A549 (cell line): ENCODE measurements at regions not wholly inside any gene's neighbourhood (a gene's known extent, or its start where the extent isn't known, plus 50 kb on each side); places are given as distances from the start of the nearest gene placed in this dataset.

Experiments
- ATAC-seq, 2 experiments: fragments of 200-7000 bp in 1 of 2; fragments of >200 bp in 1 of 2; cut with Nextera tagmentation in 1 of 2; cut with Tn5 transposase in 1 of 2; 3 replicates each; pipeline versions ENCODE4 v1.8.0 to v1.9.1; 2018 to 2020; ENCODE audit warnings: mild to moderate bottlenecking in 1 of 2, moderate library complexity in 1 of 2
- CTCF ChIA-PET: fragments of 300-600 bp; sonication (Branson Sonifier 250); formaldehyde crosslinking; extraction: SDS; loops from one replicate; lab custom pipeline; 2021; ENCODE audit warnings: antibody characterized with exemption, inconsistent platforms; lab: Yijun Ruan, JAX
- POLR2A ChIA-PET: fragments of 350-600 bp; formaldehyde crosslinking; extraction: SDS; loops from one replicate; lab custom pipeline; 2021; ENCODE audit warnings: antibody characterized with exemption, inconsistent platforms; lab: Yijun Ruan, JAX
- DNase-seq, 2 experiments: peaks; one replicate each; pipeline versions ENCODE4 v3.0.0 to v3.0.0-alpha.2; 2011 to 2016; ENCODE audit warnings: low read depth in 1 of 2, low spot score in 1 of 2
- FAIRE-seq: peaks from 2 replicates; lab custom pipeline; 2011; peaks lifted over from hg19 to GRCh38; lab: Jason Lieb, UNC
- H3K27ac ChIP-seq, 2 experiments: fragments of >200 bp; sonication (Bioruptor Twin); formaldehyde crosslinking; 3 replicates each; pipeline ENCODE4 v1.5.1; 2016 to 2017
- H3K4me1 ChIP-seq: fragments of >200 bp; sonication (Bioruptor Twin); formaldehyde crosslinking; 3 replicates; pipeline ENCODE4 v1.6.1; 2016
- H3K4me2 ChIP-seq: fragments of >200 bp; sonication (Bioruptor Twin); formaldehyde crosslinking; 3 replicates; pipeline ENCODE4 v1.6.1; 2016
- H3K4me3 ChIP-seq: fragments of >200 bp; sonication (Bioruptor Twin); formaldehyde crosslinking; 3 replicates; pipeline ENCODE4 v1.5.1; 2016
- H3K9me3 ChIP-seq: fragments of >200 bp; sonication (Bioruptor Twin); formaldehyde crosslinking; 3 replicates; pipeline ENCODE4 v1.6.1; 2016
- CBX8 ChIP-seq: fragments of 200-600 bp; sonication (generic); IDR thresholded peaks from 2 replicates; pipeline ENCODE4 v1.6.1; 2016
- CHD4 ChIP-seq: fragments of 200-600 bp; sonication (generic); IDR thresholded peaks from 2 replicates; pipeline ENCODE4 v1.6.1; 2016; ENCODE audit warnings: antibody characterized with exemption, mild to moderate bottlenecking, borderline replicate concordance
- EP300 ChIP-seq, 2 experiments: fragments of >200 bp; sonication (Bioruptor Twin); formaldehyde crosslinking; IDR thresholded peaks; 2 replicates in 1 of 2; 3 replicates in 1 of 2; pipeline ENCODE4 v1.6.1; 2016 to 2017
- FOSL2 ChIP-seq, 2 experiments: fragments of 450-650 bp in 1 of 2; fragments of >200 bp in 1 of 2; sonication (Bioruptor Twin) in 1 of 2; formaldehyde crosslinking; IDR thresholded peaks; 2 replicates each; pipeline versions ENCODE4 v1.5.0 to v1.6.1; 2016 to 2020; ENCODE audit warnings: mild to moderate bottlenecking in 1 of 2, moderate library complexity in 1 of 2
- FOXS1 ChIP-seq: fragments of 250-450 bp; sonication (Bioruptor Pico); IDR thresholded peaks from 2 replicates; pipeline ENCODE4 v1.5.0; 2020; ENCODE audit warnings: mild to moderate bottlenecking, moderate library complexity
- GATA3 ChIP-seq: IDR thresholded peaks from 2 replicates; pipeline ENCODE4 v1.6.1; 2012; ENCODE audit warnings: borderline replicate concordance
- JUNB ChIP-seq: fragments of >200 bp; sonication (Bioruptor Twin); formaldehyde crosslinking; IDR thresholded peaks from 2 replicates; pipeline ENCODE4 v1.6.1; 2016
- KDM5A ChIP-seq: fragments of 200-600 bp; sonication (generic); IDR thresholded peaks from 2 replicates; pipeline ENCODE4 v1.6.1; 2016; ENCODE audit warnings: antibody characterized with exemption, mild to moderate bottlenecking
- MAFK ChIP-seq: fragments of 450-650 bp; IDR thresholded peaks from 2 replicates; pipeline ENCODE4 v1.6.1; 2014; ENCODE audit not compliant: partially characterized antibody
- MAZ ChIP-seq: fragments of 150-350 bp; IDR thresholded peaks from 2 replicates; pipeline ENCODE4 v1.6.1; 2014; ENCODE audit warnings: antibody characterized with exemption, low read depth, low read length, borderline replicate concordance
- POLR2A ChIP-seq: IDR thresholded peaks from 2 replicates; pipeline ENCODE4 v1.6.1; 2012; ENCODE audit warnings: mild to moderate bottlenecking, low read length
- RAD21 ChIP-seq, 2 experiments: fragments of >200 bp in 1 of 2; sonication (Bioruptor Twin) in 1 of 2; formaldehyde crosslinking in 1 of 2; IDR thresholded peaks in 1 of 2; conservative IDR thresholded peaks in 1 of 2; 2 replicates in 1 of 2; 3 replicates in 1 of 2; pipeline ENCODE4 v1.6.1; 2012 to 2018; ENCODE audit warnings: inconsistent platforms in 1 of 2
- RCOR1 ChIP-seq: fragments of 150-350 bp; IDR thresholded peaks from 2 replicates; pipeline ENCODE4 v1.6.1; 2014; ENCODE audit warnings: antibody characterized with exemption, low read length, low read depth
- TFCP2L1 ChIP-seq: fragments of 250-450 bp; sonication (Bioruptor Pico); IDR thresholded peaks from 2 replicates; pipeline ENCODE4 v1.5.0; 2021; ENCODE audit warnings: mild to moderate bottlenecking
- ZFP36 ChIP-seq: fragments of 450-650 bp; IDR thresholded peaks from 2 replicates; pipeline ENCODE4 v1.6.1; 2014; ENCODE audit warnings: borderline replicate concordance; ENCODE audit not compliant: partially characterized antibody
- WGBS: methylation state at CpG from one replicate; pipeline ENCODE4 v1.1.6; 2017; ENCODE audit errors: missing lambda C conversion rate; 5-methylcytosine and 5-hydroxymethylcytosine counted together
- TF ChIP-seq, protein P1 (sequence below): IDR thresholded peaks from 2 replicates; pipeline ENCODE4 v1.6.1; 2012
- TF ChIP-seq, protein P2 (sequence below): fragments of 150-350 bp; IDR thresholded peaks from 2 replicates; pipeline ENCODE4 v1.6.1; 2014; ENCODE audit warnings: low read depth, mild to moderate bottlenecking, low read length

DNA sequence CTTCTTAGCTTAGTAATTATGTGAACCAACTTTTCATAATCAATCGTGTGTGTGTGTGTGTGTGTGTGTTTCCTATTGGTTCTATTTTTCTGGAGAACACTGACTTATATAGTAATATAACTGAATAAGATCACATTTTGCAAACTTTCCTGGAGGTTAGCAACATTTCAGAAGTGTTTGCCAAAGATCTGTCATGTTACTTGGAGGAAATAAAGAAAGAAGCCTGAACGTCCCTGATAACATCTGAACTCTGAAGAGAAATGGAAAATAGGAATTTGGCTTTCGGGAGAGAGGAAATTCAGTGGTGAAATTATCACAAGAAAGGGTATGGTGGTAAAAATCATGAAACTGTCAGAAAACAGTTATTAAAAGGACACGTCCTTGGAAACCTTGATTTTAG lies 984.4 kb upstream of the AUTS2 start:
- Histone ChIP-seq H3K4me1 (no peaks in the 10 kb centered on the region), H3K9me3 (peaks cover 37% of the 10 kb centered on the region), H3K4me2 (no peak overlapping the region), H3K4me3 (no peak overlapping the region), H3K27ac (no peak overlapping the region)
- POLR2A ChIA-PET: no interaction called here
- CTCF ChIA-PET: interaction anchor here (0.8 kb wide), 1 partner anchor 71 kb away, joined by 3 read pairs; no protein-coding TSS in a partner anchor
- no peak for TF ChIP-seq KDM5A
- no peak for TF ChIP-seq MAZ
- TF ChIP-seq, protein P1, sequence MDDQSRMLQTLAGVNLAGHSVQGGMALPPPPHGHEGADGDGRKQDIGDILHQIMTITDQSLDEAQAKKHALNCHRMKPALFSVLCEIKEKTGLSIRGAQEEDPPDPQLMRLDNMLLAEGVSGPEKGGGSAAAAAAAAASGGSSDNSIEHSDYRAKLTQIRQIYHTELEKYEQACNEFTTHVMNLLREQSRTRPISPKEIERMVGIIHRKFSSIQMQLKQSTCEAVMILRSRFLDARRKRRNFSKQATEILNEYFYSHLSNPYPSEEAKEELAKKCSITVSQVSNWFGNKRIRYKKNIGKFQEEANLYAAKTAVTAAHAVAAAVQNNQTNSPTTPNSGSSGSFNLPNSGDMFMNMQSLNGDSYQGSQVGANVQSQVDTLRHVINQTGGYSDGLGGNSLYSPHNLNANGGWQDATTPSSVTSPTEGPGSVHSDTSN: no peak
- TF ChIP-seq RAD21 (conservative IDR thresholded peaks at IDR 0.05 in 1 of 2, IDR thresholded peaks at IDR 0.05 in 1 of 2): no peak
- no peak for TF ChIP-seq GATA3
- TF ChIP-seq FOSL2 (IDR thresholded peaks at IDR 0.05): no peak
- TF ChIP-seq FOSL2 (CRISPR knock-in tag; IDR thresholded peaks at IDR 0.05): no peak
- no peak for TF ChIP-seq RCOR1
- no peak for TF ChIP-seq CHD4
- no peak for TF ChIP-seq EP300 (IDR thresholded peaks at IDR 0.05)
- no peak for TF ChIP-seq ZFP36
- no peak for TF ChIP-seq POLR2A
- TF ChIP-seq CBX8: no peak
- 27% methylated on average over 4 of the region's 4 CpGs for WGBS
- ATAC-seq (no peak), FAIRE-seq (no peak), DNase-seq (no peak)

DNA sequence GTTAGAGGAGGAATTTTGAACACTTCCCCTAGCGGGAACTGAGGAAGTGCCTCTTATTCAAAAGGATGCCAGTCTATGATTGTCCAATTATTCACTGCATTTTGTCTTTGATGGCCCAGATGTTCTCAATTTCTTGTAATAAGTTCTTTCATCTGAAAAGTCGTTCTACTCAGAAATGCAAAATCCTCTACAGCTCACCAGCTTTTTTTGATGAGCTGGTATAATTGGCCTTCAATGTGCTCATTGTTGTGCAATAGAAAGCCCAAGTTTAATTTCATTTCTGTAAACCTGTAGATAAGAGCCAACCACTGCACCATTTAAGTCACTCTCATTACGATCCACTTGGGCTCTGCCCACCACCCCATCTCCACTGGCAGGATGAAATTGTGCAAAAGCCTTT lies 978.7 kb upstream of the AUTS2 start:
- ATAC-seq: no peak
- H3K4me2 ChIP-seq: no peak overlapping the region
- TF ChIP-seq MAFK (peak; percentile 36), GATA3 (no peak)
- H3K4me3 ChIP-seq: no peak overlapping the region
- H3K27ac ChIP-seq: no peak overlapping the region
- POLR2A ChIA-PET: no interaction called here
- CTCF ChIA-PET: no interaction called here
- DNase-seq: no peak
- WGBS: 73% methylated on average over 3 of the region's 3 CpGs
- peaks cover 30% of the 10 kb centered on the region for H3K9me3 ChIP-seq
- no peaks in the 10 kb centered on the region for H3K4me1 ChIP-seq
- no peak for FAIRE-seq

DNA sequence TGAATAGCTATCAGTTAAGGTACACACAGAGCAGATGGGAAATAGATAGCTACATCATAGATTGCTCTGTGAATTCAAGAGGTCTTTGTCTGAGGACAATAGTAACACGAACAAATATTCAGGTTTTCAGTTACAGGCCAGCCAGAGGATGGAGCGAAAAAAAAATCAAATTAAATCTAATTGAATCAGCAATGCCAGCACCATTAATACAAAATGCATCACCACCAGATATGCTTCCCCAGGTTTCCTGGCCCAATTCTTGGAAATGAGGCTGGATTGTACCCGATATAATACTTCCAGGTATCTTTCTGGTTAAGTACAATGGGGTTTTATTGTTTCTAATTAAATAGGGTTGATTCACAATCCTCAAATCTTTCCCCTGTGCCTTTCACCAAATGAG lies 975.8 kb upstream of the AUTS2 start:
- no peak overlapping the region for H3K4me2 ChIP-seq
- TF ChIP-seq MAFK (no peak), FOXS1 (CRISPR knock-in tag) (no peak), TFCP2L1 (CRISPR knock-in tag) (no peak), CBX8 (no peak), JUNB (no peak), GATA3 (no peak), MAZ (no peak)
- CTCF ChIA-PET: interaction anchor here (1.6 kb wide), 1 partner anchor 11 kb away, joined by 3 read pairs; no protein-coding TSS in a partner anchor
- POLR2A ChIA-PET: no interaction called here
- H3K27ac ChIP-seq: no peak overlapping the region
- H3K4me1 ChIP-seq: no peaks in the 10 kb centered on the region
- ATAC-seq (no peak), DNase-seq (no peak), FAIRE-seq (no peak)
- no peak overlapping the region for H3K4me3 ChIP-seq
- 66% methylated on average over 3 of the region's 3 CpGs for WGBS
- peaks cover 5% of the 10 kb centered on the region for H3K9me3 ChIP-seq

DNA sequence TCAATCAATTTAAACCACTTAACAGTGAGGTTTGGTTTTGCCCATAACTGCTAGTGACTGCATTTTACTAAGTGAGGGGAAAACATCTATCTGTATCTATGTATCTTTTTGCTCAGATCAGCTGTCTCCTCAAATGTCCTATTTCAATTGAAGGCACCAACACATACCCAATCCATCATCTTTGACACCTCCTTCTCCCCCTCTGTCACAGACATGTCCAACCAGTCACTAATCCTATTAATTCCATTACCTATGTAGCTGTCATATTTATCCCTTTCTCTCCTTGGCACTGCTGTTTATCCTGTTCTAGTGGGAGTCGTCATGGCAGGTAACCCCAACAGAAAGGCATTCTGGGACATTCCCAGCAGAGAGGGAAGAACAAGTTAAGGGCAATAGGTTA lies 975.2 kb upstream of the AUTS2 start:
- FAIRE-seq (no peak), DNase-seq (no peak), ATAC-seq (no peak)
- Histone ChIP-seq H3K4me3 (no peak overlapping the region), H3K9me3 (no peaks in the 10 kb centered on the region; the same call in 2 of the 3 replicates), H3K27ac (no peak overlapping the region), H3K4me2 (no peak overlapping the region), H3K4me1 (no peaks in the 10 kb centered on the region)
- ChIA-PET CTCF (no interaction called here), POLR2A (no interaction called here)
- TF ChIP-seq, protein P2, sequence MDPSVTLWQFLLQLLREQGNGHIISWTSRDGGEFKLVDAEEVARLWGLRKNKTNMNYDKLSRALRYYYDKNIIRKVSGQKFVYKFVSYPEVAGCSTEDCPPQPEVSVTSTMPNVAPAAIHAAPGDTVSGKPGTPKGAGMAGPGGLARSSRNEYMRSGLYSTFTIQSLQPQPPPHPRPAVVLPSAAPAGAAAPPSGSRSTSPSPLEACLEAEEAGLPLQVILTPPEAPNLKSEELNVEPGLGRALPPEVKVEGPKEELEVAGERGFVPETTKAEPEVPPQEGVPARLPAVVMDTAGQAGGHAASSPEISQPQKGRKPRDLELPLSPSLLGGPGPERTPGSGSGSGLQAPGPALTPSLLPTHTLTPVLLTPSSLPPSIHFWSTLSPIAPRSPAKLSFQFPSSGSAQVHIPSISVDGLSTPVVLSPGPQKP: no peak
- WGBS: 52% methylated on average over 1 of the region's 1 CpG
